Pulmonary artery endothelial cell (primary cell): ENCODE measurements at regions not wholly inside any gene's neighbourhood (a gene's known extent, or its start where the extent isn't known, plus 50 kb on each side); places are given as distances from the start of the nearest gene placed in this dataset.
A peak's percentile ranks its signal among the peaks of the same experiment; 100 is the strongest.
"Not testable (repeated sequence)": the region's sequence is repeated elsewhere in the genome, so short reads cannot be mapped to it uniquely, and the experiment has no call there.

Experiments
- DNase-seq: peaks from one replicate; pipeline ENCODE4 v3.0.0-alpha.2; 2011; ENCODE audit warnings: low read depth, low spot score

DNA sequence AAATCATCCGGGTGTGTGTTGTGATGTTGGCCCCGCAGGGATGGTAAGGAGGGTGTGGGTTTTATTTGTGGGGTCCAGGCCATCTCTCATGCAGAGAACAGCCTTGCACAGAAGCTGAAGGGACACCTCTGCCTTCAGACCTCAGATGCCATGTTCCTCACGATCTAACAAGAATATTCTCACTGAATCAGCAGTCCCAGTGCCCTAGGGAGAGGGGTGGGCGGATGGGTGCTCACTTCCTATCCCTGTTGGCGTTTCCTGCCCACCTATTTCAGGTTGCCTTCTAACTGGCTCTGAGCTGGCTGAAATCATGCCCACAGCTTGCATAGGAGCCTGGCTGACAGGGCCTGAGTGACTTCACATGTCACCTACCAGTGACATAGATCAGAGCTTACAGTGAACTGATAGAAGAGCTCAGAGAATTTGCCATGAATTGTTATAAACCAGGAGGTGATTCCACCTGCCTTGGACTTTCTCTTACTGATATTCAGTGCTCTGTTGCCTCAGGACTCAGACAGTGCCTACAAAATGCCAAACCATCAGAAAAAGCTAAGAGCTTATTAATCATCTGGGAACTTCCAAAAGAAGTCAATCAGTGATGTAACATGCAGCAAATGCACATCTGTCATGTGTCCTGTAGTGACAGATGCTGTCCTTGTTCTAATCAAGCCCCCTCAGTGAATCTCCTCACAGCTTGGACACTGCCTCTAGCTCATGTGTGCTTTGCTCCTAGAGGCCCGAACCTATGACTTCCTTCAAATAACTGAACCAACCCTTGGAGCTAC is 186.8 kb upstream of the ADRA1D start:
- no peak for DNase-seq

DNA sequence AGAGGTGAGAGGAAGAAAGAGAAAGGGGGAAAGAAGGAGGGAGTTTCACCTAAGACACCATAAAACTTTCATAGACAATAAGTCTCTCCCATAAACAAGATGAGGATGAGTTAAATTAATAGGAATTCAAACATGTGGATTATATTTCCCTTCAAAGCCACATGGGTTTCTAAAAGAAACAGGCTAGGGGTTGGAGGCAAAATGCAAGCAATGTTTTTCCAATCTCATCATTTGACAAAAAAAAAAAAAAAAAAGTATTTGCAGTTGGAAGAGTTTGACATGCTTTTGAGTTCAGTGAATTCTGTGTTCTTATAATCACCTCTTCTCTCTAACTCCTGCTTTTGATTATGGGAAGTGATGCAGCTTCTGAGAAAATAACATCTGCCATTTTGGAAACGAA is 186.1 kb upstream of the ADRA1D start:
- no peak for DNase-seq

DNA sequence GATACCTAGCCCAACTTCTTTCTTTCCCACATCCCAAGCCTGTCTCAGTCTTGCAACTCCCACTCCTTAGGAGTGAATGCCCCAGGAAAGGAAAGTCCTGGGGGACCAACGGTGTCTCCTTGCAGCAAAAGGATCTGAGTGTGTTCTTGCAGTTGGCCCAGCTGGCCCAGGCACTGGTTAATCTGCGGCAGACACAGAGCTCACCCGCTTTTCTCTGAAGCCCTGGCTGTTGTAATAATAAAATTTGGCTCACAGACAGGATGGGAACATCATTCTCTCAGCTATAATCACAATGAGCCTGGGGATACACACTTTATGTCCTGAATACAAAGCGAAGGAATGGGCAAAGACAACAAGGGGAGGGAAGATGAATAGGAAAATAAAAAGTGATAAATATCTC is 185.6 kb upstream of the ADRA1D start:
- DNase-seq: no peak

DNA sequence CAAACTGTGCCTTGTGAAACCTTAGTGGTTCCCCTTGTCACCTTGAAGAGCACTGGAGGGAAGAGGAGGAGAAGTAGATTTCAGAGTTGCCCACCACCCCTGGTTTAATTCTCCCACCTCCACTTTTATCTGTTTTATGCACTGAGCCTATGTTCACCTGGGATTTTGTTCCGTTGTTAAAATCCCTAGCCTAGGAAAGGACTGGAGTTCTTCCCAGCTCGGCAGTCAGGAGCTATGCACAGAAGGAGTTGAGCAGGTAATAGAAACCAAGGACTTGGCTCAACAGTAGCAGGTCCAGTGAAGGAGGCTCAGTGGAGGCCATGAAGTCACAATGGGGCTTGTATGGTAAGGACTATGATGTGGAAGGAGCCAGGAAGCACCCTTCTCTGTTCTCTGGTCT is 182.4 kb upstream of the ADRA1D start:
- no peak for DNase-seq

DNA sequence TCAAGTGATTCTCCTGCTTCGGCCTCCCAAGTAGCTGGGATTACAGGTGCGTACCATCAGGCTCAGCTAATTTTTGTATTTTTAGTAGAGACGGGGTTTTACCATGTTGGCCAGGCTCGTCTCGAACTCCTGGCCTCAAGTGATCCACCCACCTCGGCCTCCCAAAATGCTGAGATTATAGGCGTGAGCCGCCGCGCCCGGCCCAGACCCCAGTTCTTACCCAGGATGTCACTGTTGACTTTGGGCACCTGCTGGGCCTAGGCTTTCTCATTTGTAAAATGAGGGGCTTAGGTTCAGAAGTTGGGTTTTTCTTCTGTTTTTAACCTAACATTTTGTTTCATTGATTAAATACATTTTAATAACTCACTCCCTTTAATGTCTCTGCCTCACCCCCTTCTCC is 181.7 kb upstream of the ADRA1D start:
- DNase-seq: not testable (repeated sequence)

DNA sequence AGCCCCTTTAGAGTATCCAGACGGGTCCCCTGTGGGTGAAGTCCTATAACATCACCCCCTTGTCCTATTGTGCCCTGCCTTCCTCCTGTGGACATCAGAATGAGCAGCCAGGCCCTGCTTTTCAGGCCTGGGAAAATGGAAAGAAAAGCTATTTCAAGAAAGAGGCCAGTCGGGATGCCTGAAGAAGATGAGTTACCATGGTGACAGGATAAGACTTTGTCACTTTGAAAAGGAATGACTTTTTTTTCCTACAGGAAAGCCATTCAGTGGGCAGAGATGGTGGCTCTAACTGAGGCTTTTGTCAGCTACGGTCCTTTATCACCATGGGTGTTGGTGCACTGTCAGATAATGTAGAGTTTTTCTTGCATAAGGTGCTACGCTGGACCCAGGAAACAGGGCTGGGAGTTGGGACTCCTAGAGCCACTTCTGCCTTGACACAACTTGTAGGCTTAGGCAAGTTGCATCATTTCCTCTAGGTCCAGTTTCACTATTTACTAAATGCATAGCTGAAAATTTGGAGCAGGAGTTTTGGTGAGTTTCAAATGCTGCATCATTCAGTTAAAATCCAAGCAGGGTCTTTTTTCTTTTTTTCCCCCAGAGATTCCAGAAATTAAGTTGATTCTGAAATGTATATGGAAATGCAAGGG is 179.0 kb upstream of the ADRA1D start:
- DNase-seq: no peak

DNA sequence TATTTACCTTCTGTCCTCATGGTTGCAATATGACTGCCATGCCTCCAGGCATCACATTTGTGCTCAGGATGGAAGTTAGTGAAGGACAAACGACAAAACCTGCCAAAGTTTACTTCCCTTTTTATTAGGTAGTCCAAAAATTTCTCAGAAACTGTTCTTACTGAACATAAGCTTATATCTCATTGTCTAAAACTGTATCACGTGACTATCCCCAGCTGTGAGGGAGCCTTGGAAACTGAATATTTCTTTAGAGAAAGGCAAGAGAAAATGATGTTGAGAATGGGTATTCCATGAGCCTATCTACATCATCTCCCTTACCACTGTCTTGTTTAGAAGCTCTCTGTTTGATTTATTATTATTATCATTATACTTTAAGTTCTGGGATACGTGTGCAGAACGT is 169.1 kb upstream of the ADRA1D start:
- no peak for DNase-seq

DNA sequence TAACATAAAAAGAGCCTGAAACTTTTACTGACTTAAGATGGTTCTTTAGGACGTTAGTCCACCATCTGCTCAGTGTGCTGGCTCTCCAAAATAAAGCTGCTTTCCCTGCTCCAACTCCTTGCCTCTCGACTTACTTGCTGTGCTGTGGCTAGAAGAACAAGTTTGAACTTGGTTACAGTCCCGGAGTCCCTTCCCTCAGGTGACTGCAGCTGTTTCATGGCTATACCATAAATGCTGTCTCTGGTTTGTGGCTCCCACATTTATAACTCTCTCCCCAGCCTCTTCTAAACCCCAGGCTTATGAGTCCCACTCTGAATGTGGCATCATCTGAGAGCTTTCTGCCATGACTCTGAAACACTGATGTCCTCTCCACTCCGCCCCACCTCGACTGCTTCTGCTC is 166.2 kb upstream of the ADRA1D start:
- no peak for DNase-seq

DNA sequence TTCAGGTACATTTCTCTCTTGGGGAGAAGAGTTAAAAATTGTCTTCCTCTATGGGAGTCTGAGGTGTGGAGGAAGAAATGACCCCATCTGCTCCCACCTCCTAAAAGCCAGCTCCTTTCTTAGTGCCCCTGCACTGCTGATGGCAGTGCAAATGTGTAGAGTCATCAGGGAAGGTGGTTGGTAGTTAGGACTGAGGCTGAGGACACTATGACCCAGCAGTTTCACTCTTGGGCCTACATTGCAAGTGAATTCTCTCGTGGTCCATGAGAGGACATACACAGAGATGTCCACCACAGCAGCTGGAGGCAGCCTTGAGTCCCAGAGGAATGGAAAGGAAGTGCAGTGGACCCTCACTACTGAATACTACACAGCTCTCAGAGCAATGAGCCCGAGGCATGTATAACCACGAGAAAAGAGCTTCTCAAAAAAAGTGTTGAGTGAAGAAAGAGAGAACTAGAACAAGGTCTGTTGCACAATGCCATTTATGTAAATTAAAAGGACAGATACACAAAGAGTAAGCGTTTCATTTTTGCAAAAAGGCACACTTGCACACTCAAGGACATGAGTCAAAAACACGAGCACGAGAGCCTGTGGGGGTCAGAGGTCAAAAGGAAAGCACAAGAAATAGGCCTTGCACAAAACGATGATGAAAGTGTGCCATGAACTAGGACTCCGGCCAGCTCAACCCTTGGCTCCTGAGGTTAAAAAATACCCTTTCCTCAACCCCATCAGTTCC is 164.4 kb upstream of the ADRA1D start:
- DNase-seq: no peak

DNA sequence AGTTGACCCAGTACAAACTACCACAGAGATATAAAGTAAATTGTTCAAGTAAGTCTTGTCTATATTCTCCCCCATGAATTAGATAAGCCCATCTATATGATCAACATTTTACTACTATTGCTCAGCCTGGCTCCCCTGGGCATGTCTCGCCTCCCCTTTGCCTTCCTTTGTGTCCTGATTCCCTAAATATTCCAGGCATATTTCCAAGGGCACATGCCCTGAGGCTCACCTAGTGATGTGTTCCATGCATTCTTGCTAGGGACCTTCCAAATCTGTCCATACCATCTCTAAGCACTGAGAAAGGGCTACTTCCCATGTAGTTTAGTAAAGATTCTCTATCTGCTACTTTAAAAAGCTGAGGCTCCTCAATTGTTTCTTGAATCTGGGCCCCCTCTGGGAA is 163.1 kb upstream of the ADRA1D start:
- no peak for DNase-seq

DNA sequence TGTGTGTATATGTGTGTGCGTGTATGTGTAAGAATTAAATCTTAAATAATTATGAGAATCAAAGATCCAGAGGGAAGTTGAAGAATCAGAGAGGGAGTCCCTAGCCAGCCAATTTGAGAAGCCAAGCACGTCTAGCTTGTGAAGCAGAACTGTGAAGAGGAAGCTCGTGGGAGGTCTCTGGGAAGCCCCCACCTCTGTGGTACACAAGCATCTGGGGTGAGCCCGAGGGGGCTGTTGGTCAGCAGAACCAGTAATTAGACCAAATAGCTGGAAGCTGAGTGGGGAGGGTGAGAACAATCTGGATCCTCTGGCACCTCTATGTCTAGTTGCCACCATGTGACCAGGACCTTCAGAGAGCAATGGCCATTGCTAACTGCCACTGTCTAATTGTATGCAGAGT is 162.7 kb upstream of the ADRA1D start:
- DNase-seq: no peak

DNA sequence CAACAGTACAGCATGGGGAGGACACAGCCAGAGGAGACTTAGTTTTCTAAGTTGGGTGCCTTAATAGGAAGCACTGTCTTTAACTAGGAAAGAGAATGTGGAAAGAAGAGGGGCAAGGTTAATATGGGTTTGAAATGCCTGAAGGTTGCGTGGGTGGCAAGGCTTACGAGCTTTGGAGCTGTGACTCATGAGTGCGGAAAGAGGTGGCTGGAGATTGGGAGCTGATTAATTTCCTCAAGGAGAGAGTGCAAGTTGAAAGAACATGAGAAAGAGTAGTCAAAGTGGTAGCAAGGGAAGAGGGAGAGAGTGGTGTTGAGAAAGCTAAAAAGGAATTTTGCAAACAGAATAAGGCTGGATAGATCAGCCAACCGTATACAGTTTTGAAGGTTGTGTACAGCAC is 157.5 kb upstream of the ADRA1D start:
- DNase-seq: peak; percentile 7

DNA sequence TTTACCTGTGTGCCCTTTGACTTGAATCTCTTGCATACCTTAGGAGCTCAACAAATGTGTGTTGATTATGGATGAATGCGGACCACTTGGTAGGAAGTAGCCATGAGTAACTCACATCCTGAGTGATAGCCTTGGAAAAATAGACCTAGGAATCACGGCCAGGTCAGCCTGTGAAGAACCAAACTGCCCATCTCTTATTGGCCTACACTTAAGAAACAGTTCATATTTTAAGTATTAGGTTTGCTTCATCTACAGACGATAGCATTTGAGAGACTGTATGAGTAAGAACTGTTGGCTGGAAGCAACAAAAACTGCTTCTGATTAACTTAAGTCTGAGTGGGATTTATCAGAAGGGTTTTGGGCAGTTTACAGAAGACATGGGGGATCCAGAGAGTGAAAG is 152.5 kb upstream of the ADRA1D start:
- DNase-seq: peak; percentile 7

DNA sequence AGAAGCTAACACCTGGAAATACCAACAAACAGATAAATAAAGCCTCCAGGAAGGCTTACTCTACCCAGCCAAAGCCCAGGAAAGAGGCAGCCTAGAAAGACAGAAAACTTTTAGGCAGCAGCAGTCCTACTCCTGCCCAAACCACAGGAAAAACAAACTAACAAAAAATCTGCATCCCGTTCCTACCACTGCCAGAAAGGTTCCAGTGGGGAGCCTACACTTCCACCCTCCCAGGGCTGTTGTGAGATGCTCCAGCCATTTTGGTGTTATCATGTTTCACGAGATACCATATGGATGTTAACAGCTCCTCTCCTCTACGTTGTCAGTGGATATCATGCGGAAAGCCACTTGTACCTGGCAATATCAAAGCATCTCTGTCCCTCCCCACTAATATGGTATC is 135.9 kb upstream of the ADRA1D start:
- no peak for DNase-seq

DNA sequence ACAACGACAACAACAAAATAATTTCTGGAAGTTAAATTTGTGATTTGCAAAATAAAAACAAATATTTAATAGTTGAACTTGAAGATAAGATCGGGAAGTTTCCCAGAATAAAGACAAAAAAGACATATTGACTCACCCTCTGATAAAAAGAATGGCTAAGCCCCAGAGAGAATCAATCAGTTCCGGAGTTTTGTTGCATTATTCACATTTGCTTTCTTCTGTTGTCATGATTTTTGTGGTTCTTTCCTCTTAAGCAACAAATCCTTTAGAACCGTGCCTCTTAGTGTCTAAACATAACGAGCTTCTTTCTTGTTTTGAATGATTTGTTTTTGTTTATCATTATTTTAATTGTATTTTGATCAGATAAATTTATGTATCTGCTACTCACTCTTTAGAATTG is 134.9 kb upstream of the ADRA1D start:
- no peak for DNase-seq

DNA sequence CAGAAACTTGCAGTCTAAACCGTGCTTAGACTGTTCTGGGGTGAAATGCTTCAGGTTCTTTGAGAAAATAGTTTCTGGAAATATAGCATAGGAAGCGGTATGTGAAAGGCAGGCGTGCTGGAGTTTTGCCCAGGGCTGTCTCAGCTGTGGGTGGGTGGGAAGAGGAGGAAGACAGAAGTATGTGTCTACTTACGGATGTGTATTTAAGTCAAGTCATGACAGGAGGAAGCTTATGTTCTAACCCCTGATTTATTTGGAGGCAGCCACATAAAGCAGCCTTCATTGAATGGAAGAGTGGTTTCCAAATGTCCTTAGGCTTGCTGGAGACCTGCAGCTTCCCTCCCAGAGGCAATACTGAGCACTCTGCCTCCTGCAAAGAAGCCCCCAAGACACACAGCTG is 126.8 kb upstream of the ADRA1D start:
- no peak for DNase-seq

DNA sequence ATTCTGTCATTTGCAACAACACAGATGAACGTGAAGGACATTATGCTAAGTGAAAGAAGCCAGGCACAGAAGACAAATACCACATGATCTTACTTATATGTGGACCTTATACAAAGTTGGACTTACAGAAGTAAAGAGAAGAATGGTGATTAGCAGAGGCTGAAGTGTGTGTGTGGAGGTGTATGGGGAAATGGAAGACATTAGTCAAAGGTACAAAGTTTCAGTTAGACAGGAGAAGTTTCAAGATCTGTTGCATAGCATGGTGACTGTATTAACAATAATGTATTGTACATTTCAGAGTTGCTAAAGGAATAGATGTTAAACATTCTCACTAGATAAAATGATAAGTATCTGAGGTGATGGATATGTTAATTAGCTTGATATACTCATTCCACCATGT is 124.4 kb upstream of the ADRA1D start:
- no peak for DNase-seq

DNA sequence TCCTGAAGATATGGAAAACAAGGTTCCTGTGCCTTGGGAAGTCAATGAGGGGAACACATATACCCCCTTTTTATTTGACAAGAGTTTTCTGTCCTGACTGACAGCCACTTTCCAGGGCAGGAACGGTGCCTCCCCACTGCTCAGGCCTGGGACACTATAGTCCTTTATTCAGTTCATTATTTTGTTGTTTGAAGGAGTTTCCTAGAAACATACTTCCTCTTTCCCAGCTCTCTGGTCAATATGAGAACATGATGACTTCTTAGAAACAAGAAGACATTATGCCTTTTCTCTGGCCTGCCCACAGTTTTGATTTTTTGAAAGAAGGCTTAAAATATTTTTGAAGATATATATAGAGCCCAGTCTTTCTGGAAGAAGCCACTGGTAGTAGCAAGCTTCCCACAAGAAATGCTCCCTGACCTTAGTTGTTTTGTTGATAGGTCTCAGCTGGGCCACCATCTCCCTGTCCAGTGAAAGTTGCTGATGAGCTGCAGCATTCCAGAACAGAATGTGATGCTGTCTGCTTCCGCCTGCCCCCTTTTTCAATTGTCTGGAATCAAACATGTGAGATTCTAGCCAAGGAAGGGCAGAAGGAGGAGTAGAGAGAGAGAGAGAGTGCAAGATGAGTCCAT is 122.7 kb upstream of the ADRA1D start:
- no peak for DNase-seq

DNA sequence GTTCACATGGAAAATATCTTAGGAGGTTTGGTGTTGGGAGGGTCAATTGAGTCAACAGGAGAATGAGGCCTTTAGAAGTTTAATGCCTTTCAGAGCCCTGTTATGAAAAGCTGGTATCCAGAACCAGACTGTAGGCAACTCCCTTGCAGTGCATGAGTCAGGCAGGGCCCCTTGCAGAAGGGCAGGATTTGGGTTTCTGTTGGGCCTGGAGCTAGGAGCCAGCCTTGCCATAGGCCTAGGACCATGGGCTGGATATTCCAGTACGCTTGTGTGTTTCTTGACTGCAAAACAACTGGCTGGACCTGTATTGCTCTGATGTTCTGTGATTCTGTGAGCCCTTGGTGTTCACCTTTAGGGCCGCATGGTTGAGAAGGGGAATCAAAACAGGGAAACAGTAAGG is 121.8 kb upstream of the ADRA1D start:
- DNase-seq: no peak

DNA sequence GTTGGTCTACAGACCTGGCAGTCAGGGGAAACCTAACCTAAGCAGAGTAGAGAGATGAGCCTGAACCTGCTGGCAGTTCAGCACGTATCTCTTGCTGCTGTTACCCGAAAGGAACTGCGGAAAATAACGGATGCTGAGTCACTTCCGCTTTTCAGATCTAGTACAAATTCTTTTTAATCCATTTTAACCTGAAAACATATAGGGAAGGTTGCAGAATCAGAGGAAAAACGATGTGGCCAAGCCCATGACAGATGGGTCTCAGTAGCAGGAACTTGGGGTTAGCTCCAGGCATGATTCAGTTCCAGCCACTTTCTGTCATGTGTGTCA is 120.7 kb upstream of the ADRA1D start:
- DNase-seq: peak; percentile 15

DNA sequence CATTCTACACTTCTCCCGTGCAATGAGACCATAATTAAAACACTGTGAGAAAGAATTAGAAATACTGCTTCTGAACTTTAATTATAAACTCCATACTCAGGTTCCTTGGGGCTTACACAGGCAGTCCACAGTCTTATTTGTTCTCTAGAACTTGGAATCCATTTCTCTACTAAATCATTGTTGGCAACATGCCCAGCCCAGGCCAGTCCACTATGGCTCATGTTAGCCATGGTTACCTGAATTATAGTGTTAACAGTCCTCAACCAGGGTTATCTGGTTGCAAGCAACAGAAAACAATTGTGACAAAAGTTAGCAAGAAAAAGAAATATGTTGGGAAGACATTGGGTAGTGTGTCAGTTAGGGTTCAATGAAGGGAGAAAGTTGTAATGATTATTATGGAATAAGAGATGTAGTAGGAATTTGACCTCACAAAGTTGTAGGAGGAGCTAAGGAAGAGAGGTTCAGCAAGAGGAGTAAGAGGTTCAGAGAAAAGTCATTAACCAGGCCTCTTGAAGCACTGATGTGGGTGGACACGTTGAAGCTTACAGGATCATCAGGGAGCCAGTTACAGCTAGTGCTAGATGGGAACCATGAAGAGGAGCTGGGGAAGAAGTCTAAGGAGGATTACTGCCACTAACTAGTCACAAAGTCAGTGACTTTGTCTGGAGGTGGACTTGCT is 120.2 kb upstream of the ADRA1D start:
- no peak for DNase-seq

DNA sequence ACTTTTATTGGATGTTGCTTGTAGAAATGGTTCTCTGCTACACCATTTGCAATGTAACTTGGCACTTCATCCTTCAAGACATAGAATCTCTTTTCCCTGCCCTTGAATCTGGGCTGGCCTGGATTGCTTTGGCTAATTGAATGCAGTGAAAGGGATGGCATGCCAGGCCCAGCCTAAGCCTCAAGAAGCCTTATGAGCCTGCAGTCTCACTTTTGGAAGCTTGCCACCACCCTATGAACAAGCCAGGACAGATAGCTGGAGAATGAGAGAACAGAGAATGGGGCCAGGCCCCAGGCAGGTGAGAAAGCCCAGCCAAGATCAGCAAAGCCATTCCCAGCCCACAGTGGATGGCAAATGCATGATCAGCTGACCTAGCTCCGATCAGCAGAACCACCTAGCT is 117.0 kb upstream of the ADRA1D start:
- DNase-seq: no peak
